HEK293 (cell line): ENCODE measurements at regions not wholly inside any gene's neighbourhood (a gene's known extent, or its start where the extent isn't known, plus 50 kb on each side); places are given as distances from the start of the nearest gene placed in this dataset.
"Not testable (repeated sequence)": the region's sequence is repeated elsewhere in the genome, so short reads cannot be mapped to it uniquely, and the experiment has no call there.

Experiments
- HOXA7 ChIP-seq: sonication (generic); formaldehyde crosslinking; IDR thresholded peaks from 2 replicates; pipeline ENCODE4 v1.8.1; 2022; ENCODE audit warnings: missing genetic modification reagents, borderline replicate concordance
- MEIS1 ChIP-seq: sonication (generic); formaldehyde crosslinking; IDR thresholded peaks from 2 replicates; pipeline ENCODE4 v1.8.1; 2022; ENCODE audit warnings: missing genetic modification reagents, mild to moderate bottlenecking, borderline replicate concordance
- PBX3 ChIP-seq: sonication (generic); formaldehyde crosslinking; IDR thresholded peaks from 2 replicates; pipeline ENCODE4 v1.8.1; 2022; ENCODE audit warnings: mild to moderate bottlenecking, moderate library complexity, missing genetic modification reagents
- REPIN1 ChIP-seq: fragments of 450-650 bp; formaldehyde crosslinking; IDR thresholded peaks from 2 replicates; pipeline ENCODE4 v1.5.1; 2017; ENCODE audit warnings: missing biosample characterization, missing genetic modification characterization, low read depth
- SETDB1 ChIP-seq: IDR thresholded peaks from one replicate; pipeline ENCODE4 v1.6.1; 2017; ENCODE audit warnings: mild to moderate bottlenecking, low read length, moderate library complexity, mixed read lengths; ENCODE audit not compliant: insufficient read length
- SP7 ChIP-seq: fragments of 450-650 bp; formaldehyde crosslinking; IDR thresholded peaks from 2 replicates; pipeline ENCODE4 v1.5.1; 2016; ENCODE audit warnings: missing biosample characterization, missing genetic modification characterization
- ZBTB48 ChIP-seq: fragments of 450-650 bp; formaldehyde crosslinking; IDR thresholded peaks from 2 replicates; pipeline ENCODE4 v1.5.1; 2016; ENCODE audit warnings: missing biosample characterization, missing genetic modification characterization
- ZNF48 ChIP-seq: fragments of 450-650 bp; formaldehyde crosslinking; IDR thresholded peaks from 2 replicates; pipeline ENCODE4 v1.5.1; 2016; ENCODE audit warnings: missing biosample characterization, missing genetic modification characterization
- ZNF513 ChIP-seq: fragments of 450-650 bp; IDR thresholded peaks from 2 replicates; pipeline ENCODE4 v1.5.1; 2018; ENCODE audit warnings: missing biosample characterization, missing genetic modification characterization
- ZNF670 ChIP-seq: fragments of 450-650 bp; formaldehyde crosslinking; IDR thresholded peaks from 2 replicates; pipeline ENCODE4 v1.5.1; 2016; ENCODE audit warnings: missing biosample characterization, missing genetic modification characterization, low read depth
- ZNF830 ChIP-seq: fragments of 450-650 bp; IDR thresholded peaks from 2 replicates; pipeline ENCODE4 v1.5.0; 2018; ENCODE audit warnings: missing biosample characterization, missing genetic modification characterization, low read depth, mild to moderate bottlenecking, moderate library complexity
- TF ChIP-seq, protein P1 (sequence below): fragments of 450-650 bp; formaldehyde crosslinking; IDR thresholded peaks from 2 replicates; pipeline ENCODE4 v1.5.1; 2016; ENCODE audit warnings: missing biosample characterization, missing genetic modification characterization

DNA sequence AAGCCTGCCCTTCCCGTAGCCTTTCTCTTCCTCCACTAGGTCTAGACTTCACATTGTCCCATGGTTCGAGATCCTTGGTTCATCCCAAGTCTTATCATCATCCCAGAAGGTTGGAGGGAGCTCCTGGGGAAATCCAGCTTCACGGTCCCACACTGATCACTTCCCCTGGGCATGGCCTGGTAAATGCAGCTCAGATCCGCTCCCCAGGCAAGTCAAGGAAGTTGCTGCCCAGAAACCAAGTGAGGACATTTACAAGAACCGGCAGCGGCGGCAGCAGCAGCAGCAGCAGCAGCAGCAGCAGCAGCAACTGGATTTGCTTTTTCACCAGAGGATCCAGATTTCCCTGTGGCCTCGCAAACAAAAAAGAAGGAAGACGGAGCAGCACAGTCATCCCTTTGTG is 339.2 kb downstream of the CACNA1B start:
- TF ChIP-seq ZBTB48; SETDB1; ZNF48 (tag by site-specific recombination); REPIN1 (tag by site-specific recombination); SP7 (tag by site-specific recombination); PBX3; HOXA7 (CRISPR knock-in tag); ZNF670; ZNF830 (tag by site-specific recombination); MEIS1 (CRISPR knock-in tag); ZNF513: not testable (repeated sequence)
- TF ChIP-seq, protein P1, sequence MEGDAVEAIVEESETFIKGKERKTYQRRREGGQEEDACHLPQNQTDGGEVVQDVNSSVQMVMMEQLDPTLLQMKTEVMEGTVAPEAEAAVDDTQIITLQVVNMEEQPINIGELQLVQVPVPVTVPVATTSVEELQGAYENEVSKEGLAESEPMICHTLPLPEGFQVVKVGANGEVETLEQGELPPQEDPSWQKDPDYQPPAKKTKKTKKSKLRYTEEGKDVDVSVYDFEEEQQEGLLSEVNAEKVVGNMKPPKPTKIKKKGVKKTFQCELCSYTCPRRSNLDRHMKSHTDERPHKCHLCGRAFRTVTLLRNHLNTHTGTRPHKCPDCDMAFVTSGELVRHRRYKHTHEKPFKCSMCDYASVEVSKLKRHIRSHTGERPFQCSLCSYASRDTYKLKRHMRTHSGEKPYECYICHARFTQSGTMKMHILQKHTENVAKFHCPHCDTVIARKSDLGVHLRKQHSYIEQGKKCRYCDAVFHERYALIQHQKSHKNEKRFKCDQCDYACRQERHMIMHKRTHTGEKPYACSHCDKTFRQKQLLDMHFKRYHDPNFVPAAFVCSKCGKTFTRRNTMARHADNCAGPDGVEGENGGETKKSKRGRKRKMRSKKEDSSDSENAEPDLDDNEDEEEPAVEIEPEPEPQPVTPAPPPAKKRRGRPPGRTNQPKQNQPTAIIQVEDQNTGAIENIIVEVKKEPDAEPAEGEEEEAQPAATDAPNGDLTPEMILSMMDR (tag by site-specific recombination): not testable (repeated sequence)
